ENCODE measurements at regions not wholly inside any gene's neighbourhood (a gene's known extent, or its start where the extent isn't known, plus 50 kb on each side); places are given as distances from the start of the nearest gene placed in this dataset.

- DNase-seq = no peak
- no peak for TF ChIP-seq POLR2A (IDR thresholded peaks at IDR 0.05)
- no peak for TF ChIP-seq CTCF (IDR thresholded peaks at IDR 0.05)
- Histone ChIP-seq H3K27ac (no peak overlapping the region), H3K4me1 (peaks cover 0 to 3% (median 0%) of the 10 kb centered on the region in 4 donors), H3K4me3 (no peak overlapping the region), H3K9me3 (no peaks in the 10 kb centered on the region), H3K36me3 (no peaks in the 10 kb centered on the region), H3K27me3 (no peaks in the 10 kb centered on the region)
- intact Hi-C loops (cut with DNase I) = no loop called here
- no peak for ATAC-seq
Observed at GRCh38 chr4:130322439-130322838, 1226.5 kb downstream of the C4orf33 start.

- TF ChIP-seq CTCF (IDR thresholded peaks at IDR 0.05) (no peak), POLR2A (IDR thresholded peaks at IDR 0.05) (no peak)
- Histone ChIP-seq H3K4me1 (peaks cover 0 to 3% (median 0%) of the 10 kb centered on the region in 4 donors), H3K27ac (no peak overlapping the region), H3K36me3 (no peaks in the 10 kb centered on the region), H3K27me3 (no peaks in the 10 kb centered on the region), H3K4me3 (no peak overlapping the region), H3K9me3 (no peaks in the 10 kb centered on the region)
- intact Hi-C loops (cut with DNase I) = no loop called here
- DNase-seq (no peak), ATAC-seq (no peak)
Observed at GRCh38 chr4:130329036-130329435, 1233.1 kb downstream of the C4orf33 start.

- DNase-seq (no peak), ATAC-seq (no peak)
- TF ChIP-seq POLR2A (IDR thresholded peaks at IDR 0.05) = no peak
- no peak for TF ChIP-seq CTCF (IDR thresholded peaks at IDR 0.05)
- 68% methylated on average over 4 of the region's 4 CpGs for WGBS (ENCODE audit: insufficient coverage, low coverage, low lambda C conversion rate, missing lambda C conversion rate)
- H3K4me1 ChIP-seq = no peaks in the 10 kb centered on the region
- H3K36me3 ChIP-seq = no peaks in the 10 kb centered on the region
- no peak overlapping the region for H3K27ac ChIP-seq
- no peaks in the 10 kb centered on the region for H3K27me3 ChIP-seq
- intact Hi-C loops (cut with DNase I) = no loop called here
- no peak overlapping the region for H3K4me3 ChIP-seq
- H3K9me3 ChIP-seq = no peaks in the 10 kb centered on the region
Observed at GRCh38 chr4:130333241-130333759, 1237.3 kb downstream of the C4orf33 start.

GRCh38 chr4:130335417-130336194, 1239.7 kb downstream of the C4orf33 start:
- WGBS (ENCODE audit: insufficient coverage, low coverage, low lambda C conversion rate, missing lambda C conversion rate) = 69% methylated on average over 4 of the region's 5 CpGs
- DNase-seq (no peak), ATAC-seq (no peak)
- no peak for TF ChIP-seq POLR2A (IDR thresholded peaks at IDR 0.05)
- no peak for TF ChIP-seq CTCF (IDR thresholded peaks at IDR 0.05)
- Histone ChIP-seq H3K36me3 (no peaks in the 10 kb centered on the region), H3K27ac (no peak overlapping the region), H3K4me3 (no peak overlapping the region), H3K9me3 (no peaks in the 10 kb centered on the region), H3K4me1 (no peaks in the 10 kb centered on the region), H3K27me3 (no peaks in the 10 kb centered on the region)
- intact Hi-C loops (cut with DNase I) = no loop called here

Data from right lobe of liver (tissue), 6 donors.